Cardiac fibroblast (primary cell): ENCODE measurements at regions not wholly inside any gene's neighbourhood (a gene's known extent, or its start where the extent isn't known, plus 50 kb on each side); places are given as distances from the start of the nearest gene placed in this dataset.
A peak's percentile ranks its signal among the peaks of the same experiment; 100 is the strongest.

Experiments
- DNase-seq, 2 donors: peaks; one replicate each; pipeline versions ENCODE4 v3.0.0 to v3.0.0-alpha.2; 2010; ENCODE audit warnings: low read depth in 2 of 2
- H3K4me3 ChIP-seq, 2 donors: replicated peaks in 1 of 2; 1 replicate in 1 of 2; 2 replicates in 1 of 2; pipeline ENCODE4 v1.5.1; 2011; ENCODE audit warnings: low read depth in 2 of 2, low read length in 2 of 2, mild to moderate bottlenecking in 2 of 2, moderate library complexity in 1 of 2
- CTCF ChIP-seq: IDR thresholded peaks from one replicate; pipeline ENCODE4 v1.5.1; 2011; ENCODE audit warnings: low read depth, mild to moderate bottlenecking, low read length, inconsistent platforms

GRCh38 chr7:97512441-97513207 is 219.3 kb upstream of the TAC1 start:
- H3K4me3 ChIP-seq, result no peak overlapping the region
- TF ChIP-seq CTCF, result no peak
- no peak for DNase-seq

- H3K4me3 ChIP-seq, result no peak overlapping the region
- no peak for TF ChIP-seq CTCF
- no peak for DNase-seq
Measured at GRCh38 chr7:97513326-97513725, 218.6 kb upstream of the TAC1 start.

GRCh38 chr7:97541188-97541587 is 190.7 kb upstream of the TAC1 start:
- DNase-seq, result no peak
- no peak for TF ChIP-seq CTCF
- H3K4me3 ChIP-seq, result no peak overlapping the region

GRCh38 chr7:97555857-97556421 is 175.9 kb upstream of the TAC1 start:
- DNase-seq, result peak in 1 of 2 donors; percentile 14
- H3K4me3 ChIP-seq, result no peak overlapping the region
- TF ChIP-seq CTCF, result no peak

GRCh38 chr7:97565665-97566064 is 166.2 kb upstream of the TAC1 start:
- DNase-seq, result no peak
- TF ChIP-seq CTCF, result no peak
- H3K4me3 ChIP-seq, result no peak overlapping the region

GRCh38 chr7:97573065-97573464 is 158.8 kb upstream of the TAC1 start:
- H3K4me3 ChIP-seq, result no peak overlapping the region
- no peak for TF ChIP-seq CTCF
- DNase-seq, result no peak

- DNase-seq, result no peak
- TF ChIP-seq CTCF, result no peak
- H3K4me3 ChIP-seq, result no peak overlapping the region
Measured at GRCh38 chr7:97576043-97576442, 155.8 kb upstream of the TAC1 start.
